ENCODE measurements at regions not wholly inside any gene's neighbourhood (a gene's known extent, or its start where the extent isn't known, plus 50 kb on each side); places are given as distances from the start of the nearest gene placed in this dataset.

GRCh38 chr11:97832451-97832850 lies 1188.3 kb upstream of the CNTN5 start:
- H3K36me3 ChIP-seq = no peaks in the 10 kb centered on the region
- no peaks in the 10 kb centered on the region for H3K9me3 ChIP-seq
- TF ChIP-seq CTCF (IDR thresholded peaks at IDR 0.05) (no peak), POLR2A (IDR thresholded peaks at IDR 0.05) (no peak)
- intact Hi-C loops (cut with DNase I) = no loop called here
- DNase-seq = no peak
- H3K27ac ChIP-seq = no peak overlapping the region
- H3K27me3 ChIP-seq = no peaks in the 10 kb centered on the region
- WGBS, 2 donors = 41 to 48% methylated on average over 4 of the region's 4 CpGs
- no peak overlapping the region for H3K4me3 ChIP-seq
- H3K4me1 ChIP-seq = no peaks in the 10 kb centered on the region

GRCh38 chr11:97833412-97833811 lies 1187.3 kb upstream of the CNTN5 start:
- no peak for DNase-seq
- intact Hi-C loops (cut with DNase I) = no loop called here
- H3K4me3 ChIP-seq = no peak overlapping the region
- H3K9me3 ChIP-seq = no peaks in the 10 kb centered on the region
- no peaks in the 10 kb centered on the region for H3K27me3 ChIP-seq
- H3K27ac ChIP-seq = no peak overlapping the region
- no peaks in the 10 kb centered on the region for H3K4me1 ChIP-seq
- TF ChIP-seq CTCF (IDR thresholded peaks at IDR 0.05) = no peak
- no peak for TF ChIP-seq POLR2A (IDR thresholded peaks at IDR 0.05)
- no peaks in the 10 kb centered on the region for H3K36me3 ChIP-seq
- 67 to 70% methylated on average over 2 of the region's 2 CpGs for WGBS, 2 donors

- no peak for DNase-seq
- intact Hi-C loops (cut with DNase I) = no loop called here
- Histone ChIP-seq H3K27ac (no peak overlapping the region), H3K4me3 (no peak overlapping the region), H3K36me3 (no peaks in the 10 kb centered on the region), H3K27me3 (no peaks in the 10 kb centered on the region), H3K4me1 (no peaks in the 10 kb centered on the region), H3K9me3 (no peaks in the 10 kb centered on the region)
- no peak for TF ChIP-seq POLR2A (IDR thresholded peaks at IDR 0.05)
- TF ChIP-seq CTCF (IDR thresholded peaks at IDR 0.05) = no peak
Measured at GRCh38 chr11:97844016-97844415, 1176.7 kb upstream of the CNTN5 start.

GRCh38 chr11:97847730-97848129 lies 1173.0 kb upstream of the CNTN5 start:
- H3K27me3 ChIP-seq = no peaks in the 10 kb centered on the region
- WGBS, 2 donors = 82 to 93% methylated on average over 1 of the region's 1 CpG
- DNase-seq = no peak
- H3K4me1 ChIP-seq = no peaks in the 10 kb centered on the region
- no peak overlapping the region for H3K4me3 ChIP-seq
- intact Hi-C loops (cut with DNase I) = no loop called here
- no peak overlapping the region for H3K27ac ChIP-seq
- TF ChIP-seq POLR2A (IDR thresholded peaks at IDR 0.05) = no peak
- no peak for TF ChIP-seq CTCF (IDR thresholded peaks at IDR 0.05)
- H3K36me3 ChIP-seq = no peaks in the 10 kb centered on the region
- no peaks in the 10 kb centered on the region for H3K9me3 ChIP-seq

GRCh38 chr11:97850701-97851100 lies 1170.0 kb upstream of the CNTN5 start:
- Histone ChIP-seq H3K36me3 (no peaks in the 10 kb centered on the region), H3K27me3 (no peaks in the 10 kb centered on the region), H3K4me3 (no peak overlapping the region), H3K4me1 (no peaks in the 10 kb centered on the region), H3K9me3 (no peaks in the 10 kb centered on the region), H3K27ac (no peak overlapping the region)
- TF ChIP-seq CTCF (IDR thresholded peaks at IDR 0.05) = no peak
- TF ChIP-seq POLR2A (IDR thresholded peaks at IDR 0.05) = no peak
- 50 to 55% methylated on average over 1 of the region's 1 CpG for WGBS, 2 donors
- no peak for DNase-seq
- intact Hi-C loops (cut with DNase I) = no loop called here

Data from esophagus squamous epithelium (tissue), 5 donors.